ENCODE measurements at regions not wholly inside any gene's neighbourhood (a gene's known extent, or its start where the extent isn't known, plus 50 kb on each side); places are given as distances from the start of the nearest gene placed in this dataset.

- Histone ChIP-seq H3K9me3 (ENCODE audit: control extremely low read depth in 1 of 3, control insufficient read depth in 2 of 3, insufficient read depth in 1 of 3, low read length in 2 of 3) (peaks cover 0 to 13% (median 0%) of the 10 kb centered on the region in 3 donors), H2AFZ (ENCODE audit: insufficient read depth, low read depth, low read length, poor library complexity, severe bottlenecking) (no peak overlapping the region), H3K27me3 (replicated peaks in 1 of 4; ENCODE audit: control extremely low read depth in 1 of 4, control insufficient read depth in 3 of 4, insufficient read depth in 4 of 4, low read length in 3 of 4) (peaks cover 0 to 2% (median 0%) of the 10 kb centered on the region in 4 experiments), H4K20me1 (ENCODE audit: control insufficient read depth, insufficient read depth, low read length, poor library complexity, severe bottlenecking) (no peaks in the 10 kb centered on the region), H3K36me3 (replicated peaks in 1 of 2; ENCODE audit: control extremely low read depth in 1 of 2, control insufficient read depth in 1 of 2, extremely low read depth in 1 of 2, insufficient read depth in 2 of 2, low read length in 1 of 2) (no peaks in the 10 kb centered on the region), H3K4me3 (ENCODE audit: control extremely low read depth in 1 of 5, extremely low read depth in 1 of 5, insufficient read depth in 1 of 5, low read depth in 2 of 5, low read length in 4 of 5) (no peak overlapping the region), H3K79me2 (ENCODE audit: control insufficient read depth, insufficient read depth, low read length) (no peaks in the 10 kb centered on the region), H3K4me1 (ENCODE audit: control insufficient read depth in 2 of 2, insufficient read depth in 2 of 2, low read length in 2 of 2) (no peaks in the 10 kb centered on the region), H3K27ac (ENCODE audit: low read length in 2 of 2) (no peak overlapping the region), H3K9ac (ENCODE audit: low read length) (no peak overlapping the region), H3K4me2 (replicated peaks; ENCODE audit: low read depth, low read length, poor library complexity, severe bottlenecking) (no peak overlapping the region)
- H3K27ac Mint-ChIP-seq: no peak overlapping the region
- no peak overlapping the region for H3K4me3 Mint-ChIP-seq
- no peak for DNase-seq
- H3K9me3 Mint-ChIP-seq (ENCODE audit: insufficient read depth): peaks cover 4% of the 10 kb centered on the region
- intact Hi-C loops (cut with micrococcal nuclease): no loop called here
- CTCF ChIA-PET: no interaction called here
- POLR2A ChIA-PET: no interaction called here
- TF ChIP-seq CTCF (IDR thresholded peaks at IDR 0.05) (no peak), EZH2 (IDR thresholded peaks at IDR 0.05; ENCODE audit: borderline replicate concordance, insufficient read depth, low read depth, low read length, poor library complexity, severe bottlenecking) (no peak)
- WGBS (ENCODE audit: insufficient coverage): 92% methylated on average over 10 of the region's 10 CpGs
- no peaks in the 10 kb centered on the region for H3K4me1 Mint-ChIP-seq
- no peak for ATAC-seq (ENCODE audit: low read depth)
- no peaks in the 10 kb centered on the region for H3K27me3 Mint-ChIP-seq
Observed at GRCh38 chr6:169145991-169146501, 107.6 kb downstream of the THBS2 start.

GRCh38 chr6:169145496-169145895, 108.2 kb downstream of the THBS2 start:
- intact Hi-C loops (cut with micrococcal nuclease): no loop called here
- Histone ChIP-seq H3K4me3 (ENCODE audit: control extremely low read depth in 1 of 5, extremely low read depth in 1 of 5, insufficient read depth in 1 of 5, low read depth in 2 of 5, low read length in 4 of 5) (no peak overlapping the region), H3K4me2 (replicated peaks; ENCODE audit: low read depth, low read length, poor library complexity, severe bottlenecking) (no peak overlapping the region), H2AFZ (ENCODE audit: insufficient read depth, low read depth, low read length, poor library complexity, severe bottlenecking) (no peak overlapping the region), H3K9me3 (ENCODE audit: control extremely low read depth in 1 of 3, control insufficient read depth in 2 of 3, insufficient read depth in 1 of 3, low read length in 2 of 3) (peaks cover 0 to 10% (median 0%) of the 10 kb centered on the region in 3 donors), H3K79me2 (ENCODE audit: control insufficient read depth, insufficient read depth, low read length) (no peaks in the 10 kb centered on the region), H4K20me1 (ENCODE audit: control insufficient read depth, insufficient read depth, low read length, poor library complexity, severe bottlenecking) (no peaks in the 10 kb centered on the region), H3K9ac (ENCODE audit: low read length) (no peak overlapping the region), H3K4me1 (ENCODE audit: control insufficient read depth in 2 of 2, insufficient read depth in 2 of 2, low read length in 2 of 2) (no peaks in the 10 kb centered on the region), H3K27me3 (replicated peaks in 1 of 4; ENCODE audit: control extremely low read depth in 1 of 4, control insufficient read depth in 3 of 4, insufficient read depth in 4 of 4, low read length in 3 of 4) (peaks cover 0 to 2% (median 0%) of the 10 kb centered on the region in 4 experiments), H3K36me3 (replicated peaks in 1 of 2; ENCODE audit: control extremely low read depth in 1 of 2, control insufficient read depth in 1 of 2, extremely low read depth in 1 of 2, insufficient read depth in 2 of 2, low read length in 1 of 2) (no peaks in the 10 kb centered on the region), H3K27ac (ENCODE audit: low read length in 2 of 2) (no peak overlapping the region)
- Mint-ChIP-seq H3K4me1 (no peaks in the 10 kb centered on the region), H3K4me3 (no peak overlapping the region), H3K9me3 (ENCODE audit: insufficient read depth) (peaks cover 4% of the 10 kb centered on the region), H3K27me3 (no peaks in the 10 kb centered on the region), H3K27ac (no peak overlapping the region)
- no peak for ATAC-seq (ENCODE audit: low read depth)
- TF ChIP-seq CTCF (IDR thresholded peaks at IDR 0.05) (no peak), EZH2 (IDR thresholded peaks at IDR 0.05; ENCODE audit: borderline replicate concordance, insufficient read depth, low read depth, low read length, poor library complexity, severe bottlenecking) (no peak)
- ChIA-PET CTCF (no interaction called here), POLR2A (no interaction called here)
- 80% methylated on average over 1 of the region's 6 CpGs for WGBS (ENCODE audit: insufficient coverage)
- DNase-seq: no peak

Data from B cell (primary cell).